Glomerular visceral epithelial cell (primary cell): ENCODE measurements at regions not wholly inside any gene's neighbourhood (a gene's known extent, or its start where the extent isn't known, plus 50 kb on each side); places are given as distances from the start of the nearest gene placed in this dataset.

Experiments
- DNase-seq: peaks from one replicate; pipeline ENCODE4 v3.0.0-alpha.2; 2016; ENCODE audit errors: extremely low spot score

DNA sequence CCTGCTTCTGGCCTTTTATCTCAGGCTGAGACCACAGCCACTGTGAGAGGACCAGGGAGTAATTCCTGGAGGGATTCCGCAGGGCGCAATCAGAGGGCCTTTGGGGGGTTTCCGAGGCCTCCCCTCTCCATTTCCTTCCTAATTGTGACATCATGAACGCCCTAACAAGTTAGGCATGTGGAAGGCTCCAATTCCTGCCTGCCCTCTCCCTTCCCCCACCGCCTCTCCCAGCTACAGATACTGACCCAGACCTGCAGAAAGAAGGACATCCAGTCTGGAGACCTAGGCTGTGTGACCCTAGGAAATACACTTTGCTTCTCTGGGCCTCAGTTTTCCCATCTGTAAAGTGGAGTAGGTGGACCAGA, 637.9 kb downstream of the MED13L start:
- no peak for DNase-seq

DNA sequence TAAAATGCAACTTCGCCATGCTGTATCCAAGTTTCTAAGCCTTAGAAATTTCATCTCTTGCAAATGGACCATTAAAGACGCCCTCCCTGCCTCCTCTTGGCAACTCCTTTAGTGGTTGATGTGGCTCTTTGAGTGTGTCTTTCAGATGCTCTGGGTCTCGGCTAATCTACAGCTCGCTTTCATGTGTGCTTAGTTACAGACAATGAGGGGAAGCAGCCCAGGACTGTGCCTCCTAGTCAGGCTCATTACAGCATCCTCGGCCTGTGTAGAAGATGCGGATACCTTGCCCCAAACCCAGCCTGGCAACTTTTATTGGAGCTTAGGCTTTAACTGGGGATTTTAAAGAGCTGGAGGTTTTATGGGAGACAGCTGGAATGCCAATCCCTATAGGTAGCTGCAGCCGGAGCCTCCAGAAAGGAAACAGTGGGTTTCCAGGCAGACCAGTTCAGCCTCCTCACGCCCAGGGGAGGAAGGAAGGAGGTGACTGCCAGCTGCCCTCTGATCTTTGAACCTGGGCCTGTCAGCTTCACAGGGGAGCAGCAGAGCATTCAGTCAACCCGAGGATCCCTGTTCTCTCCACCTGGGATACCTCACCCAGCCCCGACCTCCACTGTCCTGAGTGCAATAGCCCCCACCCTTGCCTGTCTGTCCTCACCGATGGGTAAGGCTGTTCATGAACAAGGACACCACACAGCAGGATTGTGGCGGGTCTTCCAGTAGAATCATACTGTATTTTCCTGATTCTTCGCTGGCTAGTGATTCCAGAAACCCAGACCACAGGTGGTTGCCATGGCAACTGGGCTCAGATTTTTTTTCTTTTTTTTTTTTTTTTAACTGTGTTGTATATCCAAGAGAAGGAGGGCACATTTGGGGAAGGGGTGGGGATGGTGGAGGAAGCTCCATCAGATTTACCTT, 638.5 kb downstream of the MED13L start:
- no peak for DNase-seq

GRCh38 chr12:115636546-115636945, 640.9 kb downstream of the MED13L start:
- DNase-seq = no peak

GRCh38 chr12:115632308-115632707, 645.2 kb downstream of the MED13L start:
- no peak for DNase-seq

GRCh38 chr12:115630136-115630535, 647.4 kb downstream of the MED13L start:
- DNase-seq = no peak

- no peak for DNase-seq
These were observed 651.3 kb downstream of the MED13L start for GRCh38 chr12:115626210-115626609.

DNA sequence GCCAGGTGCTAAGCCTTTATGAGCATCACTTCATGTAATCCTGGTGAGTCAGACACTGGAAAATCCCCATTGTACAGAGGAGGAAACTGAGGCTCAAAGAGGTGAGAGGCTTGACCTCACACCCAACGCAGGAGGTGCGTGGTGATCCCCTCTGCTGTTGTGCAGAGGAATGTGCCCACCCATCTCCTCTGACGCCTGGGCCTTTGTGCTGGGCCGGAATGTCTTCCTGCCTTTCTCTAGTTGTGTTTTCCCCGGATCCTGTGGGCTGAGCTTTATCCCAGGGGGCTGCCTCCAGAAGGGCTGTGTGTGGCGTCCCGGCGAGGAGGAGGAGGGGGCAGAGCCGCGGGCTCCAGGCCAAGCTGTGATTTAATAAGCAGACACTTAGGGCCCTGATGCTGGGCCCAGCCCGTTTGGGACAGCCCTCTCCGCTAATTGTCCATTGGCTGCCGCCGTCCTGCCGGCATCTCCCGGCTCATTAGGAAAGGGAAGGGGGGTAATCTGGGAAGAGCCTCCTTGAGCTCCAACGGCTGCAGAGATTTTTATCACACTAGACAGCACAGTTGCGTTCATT, 653.6 kb downstream of the MED13L start:
- no peak for DNase-seq

DNA sequence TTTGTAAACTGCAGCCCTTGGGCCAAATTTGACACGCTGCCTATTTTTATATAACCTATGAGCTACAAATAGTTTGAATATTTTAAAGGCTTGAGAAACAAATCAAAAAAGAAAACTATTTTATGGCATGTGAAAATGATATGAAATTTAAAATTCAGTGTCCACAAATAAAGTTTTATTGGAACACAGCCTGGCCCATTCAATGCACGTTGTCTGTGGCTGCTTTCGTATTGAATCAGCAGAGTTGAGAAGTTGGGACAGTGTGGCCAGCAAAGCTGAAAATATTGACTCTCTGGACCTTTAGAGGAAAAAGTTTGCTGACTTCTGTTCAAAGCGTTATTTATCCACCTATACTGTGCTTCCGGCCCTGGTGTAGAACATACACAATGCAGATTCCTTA, 654.2 kb downstream of the MED13L start:
- no peak for DNase-seq

GRCh38 chr12:115620816-115621215, 656.7 kb downstream of the MED13L start:
- no peak for DNase-seq

GRCh38 chr12:115619889-115620288, 657.6 kb downstream of the MED13L start:
- no peak for DNase-seq

- DNase-seq = no peak
These were observed 658.4 kb downstream of the MED13L start for GRCh38 chr12:115619061-115619460.

GRCh38 chr12:115618105-115618504, 659.4 kb downstream of the MED13L start:
- no peak for DNase-seq

DNA sequence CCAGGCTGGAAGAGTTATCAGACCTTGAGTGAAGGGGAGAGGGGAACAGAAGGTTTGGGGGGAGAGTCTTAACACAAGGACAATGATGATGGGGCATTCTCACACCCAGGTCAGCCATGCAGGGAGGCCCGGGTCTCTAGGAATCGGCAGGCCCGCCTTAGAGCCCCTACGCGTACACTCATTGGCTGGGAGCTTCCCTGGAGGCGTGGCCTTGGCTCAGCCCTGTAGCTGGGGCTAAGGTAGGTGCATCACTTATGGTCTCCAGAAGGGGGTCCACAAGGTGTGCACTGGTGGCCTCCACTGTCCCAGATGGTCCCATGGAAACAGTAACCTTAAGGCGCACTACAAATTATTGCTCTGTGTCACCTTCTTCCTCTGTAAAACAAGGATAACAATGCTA, 660.1 kb downstream of the MED13L start:
- DNase-seq = no peak

DNA sequence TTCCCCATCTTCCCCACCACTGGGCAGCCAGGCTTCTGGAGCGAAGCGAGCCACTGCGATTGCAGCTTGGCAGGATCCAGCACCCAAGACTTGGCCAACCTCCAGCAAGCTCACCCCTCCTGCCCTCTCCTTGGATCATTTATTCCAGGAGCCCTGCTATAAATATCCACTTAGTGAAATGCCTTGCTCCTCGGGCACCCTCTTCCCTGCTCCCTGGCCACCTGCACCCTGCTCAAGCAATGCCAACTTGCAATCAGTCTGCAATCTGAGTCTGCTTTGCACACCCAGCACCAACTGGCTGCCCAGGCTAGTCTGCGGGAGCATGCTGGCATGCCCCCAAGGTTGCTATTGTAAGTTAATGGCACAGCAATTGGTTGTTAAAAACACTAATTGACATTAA, 666.0 kb downstream of the MED13L start:
- no peak for DNase-seq

- DNase-seq = no peak
These were observed 668.1 kb downstream of the MED13L start for GRCh38 chr12:115609347-115609746.

GRCh38 chr12:115606040-115606439, 671.5 kb downstream of the MED13L start:
- no peak for DNase-seq

GRCh38 chr12:115598871-115599811, 678.4 kb downstream of the MED13L start:
- peak; percentile 1 for DNase-seq

DNA sequence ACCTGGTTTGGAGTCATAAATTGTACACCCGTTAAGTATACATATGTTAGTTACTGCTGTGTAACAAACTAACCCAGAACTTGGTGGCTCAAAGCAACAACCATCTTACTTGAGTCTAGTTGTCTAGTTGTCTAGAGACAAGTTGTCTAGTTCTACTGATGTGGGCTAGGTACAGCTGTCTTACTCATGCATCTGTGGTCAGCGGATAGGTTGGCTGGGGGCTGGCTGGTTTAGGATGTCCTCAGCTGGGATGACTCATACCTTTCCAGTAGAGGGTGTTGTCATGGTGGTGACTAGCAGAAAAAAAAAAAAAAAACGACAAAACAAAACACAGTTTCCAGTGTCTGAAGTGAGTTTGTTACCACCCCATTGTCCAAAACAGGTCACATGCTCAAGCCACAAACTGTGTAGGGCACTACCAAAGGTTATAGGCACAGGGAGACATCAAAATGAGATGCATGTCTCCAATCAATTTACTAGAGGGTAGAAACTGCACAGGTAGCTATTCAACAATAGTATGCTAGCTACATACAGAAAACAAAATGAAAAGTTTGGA, 680.3 kb downstream of the MED13L start:
- peak; percentile 56 for DNase-seq

GRCh38 chr12:115588131-115588530, 689.4 kb downstream of the MED13L start:
- no peak for DNase-seq

DNA sequence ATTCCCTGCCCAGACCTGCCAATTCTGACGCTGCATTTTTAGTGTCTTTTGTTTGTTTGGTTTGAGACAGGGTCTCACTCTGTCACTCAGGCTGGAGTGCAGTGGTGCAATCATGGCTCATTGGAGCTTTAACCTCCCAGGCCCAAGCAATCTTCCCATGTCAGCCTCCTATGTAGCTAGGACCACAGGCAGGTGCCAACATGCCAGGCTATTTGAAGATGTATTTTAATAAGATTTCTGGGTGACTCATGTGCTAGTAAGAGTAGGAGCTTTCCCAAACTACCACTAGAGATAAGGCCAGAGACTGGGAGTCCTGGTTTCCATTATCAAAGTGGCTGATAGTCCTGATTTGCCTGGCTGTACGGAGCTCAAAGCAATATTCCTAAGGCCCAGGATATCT, 693.3 kb downstream of the MED13L start:
- DNase-seq = no peak

- DNase-seq = no peak
These were observed 693.9 kb downstream of the MED13L start for GRCh38 chr12:115583591-115583990.

DNA sequence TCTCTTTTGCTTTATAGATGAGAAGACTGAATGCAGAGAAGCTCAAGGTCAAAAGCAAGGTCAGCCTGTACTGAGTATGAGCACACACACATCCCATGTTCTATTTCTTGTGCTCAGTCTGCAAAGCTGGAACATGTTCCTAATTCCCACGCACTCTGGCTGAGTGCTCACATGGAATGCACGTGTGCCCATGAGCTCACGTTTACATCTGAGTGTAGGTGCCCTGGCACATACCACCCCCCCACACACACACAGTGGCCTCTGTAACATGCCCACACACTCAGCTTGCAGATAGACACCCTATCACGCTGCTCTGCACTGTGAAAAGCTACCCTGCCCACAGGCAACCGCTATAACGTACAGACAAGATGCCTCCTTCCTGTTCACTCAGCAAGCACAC, 700.1 kb downstream of the MED13L start:
- DNase-seq = no peak
